Osteoblast (primary cell): ENCODE measurements at regions not wholly inside any gene's neighbourhood (a gene's known extent, or its start where the extent isn't known, plus 50 kb on each side); places are given as distances from the start of the nearest gene placed in this dataset.

ENCODE experiments used
- DNase-seq: peaks from one replicate; pipeline ENCODE4 v3.0.0; 2011; ENCODE audit warnings: low spot score, mixed read lengths; ENCODE audit not compliant: insufficient read length; ENCODE audit errors: missing footprints
- H2AFZ ChIP-seq: 2 replicates; pipeline ENCODE4 v1.6.0; 2011; ENCODE audit warnings: mild to moderate bottlenecking, low read length
- H3K27ac ChIP-seq: 2 replicates; pipeline ENCODE4 v1.5.1; 2011; ENCODE audit warnings: mild to moderate bottlenecking, low read depth, low read length, moderate library complexity
- H3K27me3 ChIP-seq: 2 replicates; pipeline ENCODE4 v1.6.0; 2012; ENCODE audit warnings: mild to moderate bottlenecking, control low read depth, inconsistent platforms, low read length, moderate library complexity; ENCODE audit not compliant: insufficient read depth
- H3K36me3 ChIP-seq: 2 replicates; pipeline ENCODE4 v1.5.1; 2011; ENCODE audit warnings: mild to moderate bottlenecking, low read length, control low read depth, moderate library complexity; ENCODE audit not compliant: insufficient read depth
- H3K4me1 ChIP-seq: 2 replicates; pipeline ENCODE4 v1.5.1; 2011; ENCODE audit warnings: mild to moderate bottlenecking, low read length, control low read depth, moderate library complexity; ENCODE audit not compliant: insufficient read depth
- H3K4me2 ChIP-seq: 2 replicates; pipeline ENCODE4 v1.6.0; 2011; ENCODE audit warnings: mild to moderate bottlenecking, low read length; ENCODE audit not compliant: insufficient read depth
- H3K4me3 ChIP-seq: fragments of 200-600 bp; sonication (generic); 3 replicates; pipeline ENCODE4 v1.5.1; 2012; ENCODE audit warnings: mild to moderate bottlenecking, low read length, inconsistent platforms; ENCODE audit not compliant: insufficient read depth
- H3K79me2 ChIP-seq: 2 replicates; pipeline ENCODE4 v1.6.0; 2012; ENCODE audit warnings: mild to moderate bottlenecking, low read length, control low read depth, inconsistent platforms; ENCODE audit not compliant: insufficient read depth
- H3K9me3 ChIP-seq: 2 replicates; pipeline ENCODE4 v1.5.1; 2011; ENCODE audit warnings: low read depth, low read length, control low read depth
- H4K20me1 ChIP-seq: 2 replicates; pipeline ENCODE4 v1.6.0; 2012; ENCODE audit warnings: mild to moderate bottlenecking, low read length, control low read depth; ENCODE audit not compliant: insufficient read depth
- CTCF ChIP-seq: IDR thresholded peaks from 2 replicates; pipeline ENCODE4 v1.5.1; 2011; ENCODE audit warnings: mild to moderate bottlenecking, low read depth, low read length, moderate library complexity; ENCODE audit errors: extremely low read depth

GRCh38 chr5:149435015-149435376 lies 55.9 kb upstream of the IL17B start:
- Histone ChIP-seq H3K4me2 (no peak overlapping the region), H3K4me3 (no peak overlapping the region), H2AFZ (no peak overlapping the region), H3K79me2 (no peaks in the 10 kb centered on the region), H3K27me3 (peaks cover 6% of the 10 kb centered on the region), H3K27ac (no peak overlapping the region), H3K4me1 (peaks cover 4% of the 10 kb centered on the region), H4K20me1 (peaks cover 21% of the 10 kb centered on the region), H3K36me3 (peaks cover 17% of the 10 kb centered on the region), H3K9me3 (no peaks in the 10 kb centered on the region)
- no peak for TF ChIP-seq CTCF
- no peak for DNase-seq

- Histone ChIP-seq H4K20me1 (peaks cover 21% of the 10 kb centered on the region), H3K9me3 (no peaks in the 10 kb centered on the region), H3K27me3 (peaks cover 6% of the 10 kb centered on the region), H2AFZ (no peak overlapping the region), H3K79me2 (no peaks in the 10 kb centered on the region), H3K4me3 (no peak overlapping the region), H3K4me2 (no peak overlapping the region), H3K27ac (peak overlapping the region; percentile 1), H3K4me1 (no peaks in the 10 kb centered on the region), H3K36me3 (peaks cover 23% of the 10 kb centered on the region)
- peak; percentile 93 for TF ChIP-seq CTCF
- peak; percentile 95 for DNase-seq
Measured at GRCh38 chr5:149434162-149435014, 55.3 kb upstream of the IL17B start.

GRCh38 chr5:149433524-149434131 lies 54.5 kb upstream of the IL17B start:
- H3K4me3 ChIP-seq: no peak overlapping the region
- H3K4me2 ChIP-seq: no peak overlapping the region
- H3K36me3 ChIP-seq: peaks cover 31% of the 10 kb centered on the region
- peak; percentile 52 for DNase-seq
- H4K20me1 ChIP-seq: peaks cover 21% of the 10 kb centered on the region
- H3K27ac ChIP-seq: peak overlapping the region; percentile 1
- no peaks in the 10 kb centered on the region for H3K79me2 ChIP-seq
- no peaks in the 10 kb centered on the region for H3K4me1 ChIP-seq
- H3K9me3 ChIP-seq: no peaks in the 10 kb centered on the region
- no peak overlapping the region for H2AFZ ChIP-seq
- H3K27me3 ChIP-seq: peaks cover 6% of the 10 kb centered on the region
- no peak for TF ChIP-seq CTCF

- H4K20me1 ChIP-seq: peaks cover 21% of the 10 kb centered on the region
- H2AFZ ChIP-seq: no peak overlapping the region
- H3K4me2 ChIP-seq: no peak overlapping the region
- H3K27ac ChIP-seq: peak overlapping the region; percentile 39
- no peak for DNase-seq
- H3K4me3 ChIP-seq: no peak overlapping the region
- no peaks in the 10 kb centered on the region for H3K9me3 ChIP-seq
- no peak for TF ChIP-seq CTCF
- H3K4me1 ChIP-seq: no peaks in the 10 kb centered on the region
- H3K36me3 ChIP-seq: peaks cover 38% of the 10 kb centered on the region
- peaks cover 6% of the 10 kb centered on the region for H3K27me3 ChIP-seq
- no peaks in the 10 kb centered on the region for H3K79me2 ChIP-seq
Measured at GRCh38 chr5:149432911-149433401, 53.9 kb upstream of the IL17B start.
